Lower leg skin (tissue), 3 donors: ENCODE measurements at regions not wholly inside any gene's neighbourhood (a gene's known extent, or its start where the extent isn't known, plus 50 kb on each side); places are given as distances from the start of the nearest gene placed in this dataset.

Source experiments
- POLR2A ChIP-seq, 2 donors: fragments of 450-650 bp; IDR thresholded peaks; one replicate each; pipeline ENCODE4 v1.6.1; 2016 to 2017; ENCODE audit warnings: antibody characterized with exemption in 2 of 2, mild to moderate bottlenecking in 1 of 2, moderate library complexity in 1 of 2
- TF ChIP-seq, protein P1 (sequence below), 3 donors: fragments of 450-650 bp; IDR thresholded peaks; one replicate each; pipeline ENCODE4 v1.5.1; 2016; ENCODE audit warnings: antibody characterized with exemption in 3 of 3, mild to moderate bottlenecking in 3 of 3, moderate library complexity in 2 of 3

DNA sequence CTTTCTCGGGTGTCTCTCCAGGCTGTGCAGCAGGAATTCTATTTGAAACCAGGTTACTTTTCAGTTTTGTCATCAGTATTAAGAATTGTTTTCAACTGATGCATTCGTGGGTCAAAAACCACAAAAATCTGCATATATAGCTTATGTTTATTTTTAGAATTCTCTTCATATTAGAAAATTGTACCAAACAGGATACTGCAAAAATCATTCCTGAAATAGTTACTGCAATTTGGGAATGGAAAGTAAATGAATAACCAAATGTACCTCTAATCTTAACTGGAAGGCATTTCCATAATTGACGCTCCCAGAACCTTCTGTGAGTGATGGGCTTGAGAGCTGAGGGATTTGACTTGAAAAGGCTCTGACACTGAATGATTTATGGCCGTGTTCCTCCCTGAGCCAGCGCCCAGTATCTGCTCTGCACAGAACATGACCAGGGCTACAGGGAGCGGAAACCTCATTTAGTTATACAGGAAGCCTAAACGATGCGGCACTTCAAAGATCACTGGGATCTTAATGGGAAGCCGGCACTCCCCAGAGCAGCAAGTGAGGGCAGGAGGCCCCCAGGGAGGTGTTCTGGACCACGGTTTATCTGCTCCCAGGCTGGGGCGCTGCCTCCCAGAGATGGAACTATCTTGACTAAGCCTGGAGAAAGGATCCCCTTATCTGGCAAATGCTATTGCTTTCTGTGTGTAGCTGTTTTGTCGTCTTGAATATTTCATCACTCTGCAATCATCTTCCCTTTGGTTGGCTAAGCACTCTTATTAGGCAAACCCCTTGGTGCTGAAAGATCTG is 446.0 kb downstream of the QKI start:
- no peak for TF ChIP-seq POLR2A (IDR thresholded peaks at IDR 0.05)
- TF ChIP-seq, protein P1, sequence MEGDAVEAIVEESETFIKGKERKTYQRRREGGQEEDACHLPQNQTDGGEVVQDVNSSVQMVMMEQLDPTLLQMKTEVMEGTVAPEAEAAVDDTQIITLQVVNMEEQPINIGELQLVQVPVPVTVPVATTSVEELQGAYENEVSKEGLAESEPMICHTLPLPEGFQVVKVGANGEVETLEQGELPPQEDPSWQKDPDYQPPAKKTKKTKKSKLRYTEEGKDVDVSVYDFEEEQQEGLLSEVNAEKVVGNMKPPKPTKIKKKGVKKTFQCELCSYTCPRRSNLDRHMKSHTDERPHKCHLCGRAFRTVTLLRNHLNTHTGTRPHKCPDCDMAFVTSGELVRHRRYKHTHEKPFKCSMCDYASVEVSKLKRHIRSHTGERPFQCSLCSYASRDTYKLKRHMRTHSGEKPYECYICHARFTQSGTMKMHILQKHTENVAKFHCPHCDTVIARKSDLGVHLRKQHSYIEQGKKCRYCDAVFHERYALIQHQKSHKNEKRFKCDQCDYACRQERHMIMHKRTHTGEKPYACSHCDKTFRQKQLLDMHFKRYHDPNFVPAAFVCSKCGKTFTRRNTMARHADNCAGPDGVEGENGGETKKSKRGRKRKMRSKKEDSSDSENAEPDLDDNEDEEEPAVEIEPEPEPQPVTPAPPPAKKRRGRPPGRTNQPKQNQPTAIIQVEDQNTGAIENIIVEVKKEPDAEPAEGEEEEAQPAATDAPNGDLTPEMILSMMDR (IDR thresholded peaks at IDR 0.05), result no peak
